HCT116 (cell line): ENCODE measurements at regions not wholly inside any gene's neighbourhood (a gene's known extent, or its start where the extent isn't known, plus 50 kb on each side); places are given as distances from the start of the nearest gene placed in this dataset.

Source experiments
- ATAC-seq: fragments of 200-7000 bp; cut with Tn5 transposase; 2 replicates; pipeline ENCODE4 v1.9.1; 2020; ENCODE audit warnings: mild to moderate bottlenecking, moderate library complexity
- BruUV-seq: library from RNA; stranded (reverse); fragments of 400-500 nt; replicated peaks from 2 replicates; lab custom pipeline; 2021; lab: Mats Ljungman, UMichigan
- CTCF ChIA-PET: fragments of 300-600 bp; sonication (Branson Sonifier 250); formaldehyde crosslinking; loops from one replicate; lab custom pipeline; 2021; ENCODE audit warnings: antibody characterized with exemption; lab: Charles Lee
- POLR2A ChIA-PET: fragments of 300-600, 350-600 bp; sonication (Branson Sonifier 250); formaldehyde crosslinking; loops from one replicate; lab custom pipeline; 2021; ENCODE audit warnings: antibody characterized with exemption; lab: Charles Lee
- RAD21 ChIA-PET, 2 experiments: fragments of 300-600 bp; sonication (Branson Sonifier 250); formaldehyde crosslinking; loops; one replicate each; lab custom pipeline; 2023; ENCODE audit warnings: low total read pairs in 2 of 2; ENCODE audit not compliant: uncharacterized antibody in 2 of 2, unreplicated experiment in 2 of 2, low non-redundant PET in 1 of 2; lab: Charles Lee
- DNase-seq: peaks from one replicate; pipeline ENCODE4 v3.0.0-alpha.2; 2010; ENCODE audit warnings: low read depth, low spot score
- H2AFZ ChIP-seq: fragments of 200-600 bp; shearing (Covaris generic), sonication (generic); 2 replicates; pipeline ENCODE4 v1.6.1; 2017; ENCODE audit warnings: low read depth, mixed run types, mixed read lengths, antibody characterized with exemption, low read length; ENCODE audit not compliant: poor library complexity, severe bottlenecking
- H3K27ac ChIP-seq: 2 replicates; pipeline ENCODE4 v1.5.1; 2012; ENCODE audit warnings: low read depth, low read length
- H3K27me3 ChIP-seq: fragments of 200-600 bp; sonication (generic); 2 replicates; pipeline ENCODE4 v1.6.1; 2016; ENCODE audit warnings: mixed run types, low read length, mixed read lengths; ENCODE audit not compliant: insufficient read depth
- H3K36me3 ChIP-seq, 2 experiments: fragments of 200-500 bp in 1 of 2; fragments of 200-600 bp in 1 of 2; sonication (Bioruptor generic) in 1 of 2; sonication (generic) in 1 of 2; 2 replicates each; pipeline versions ENCODE4 v1.5.1 to v1.6.1; 2014 to 2016; ENCODE audit warnings: low read length in 2 of 2, inconsistent platforms in 1 of 2, mixed read lengths in 1 of 2, mixed run types in 1 of 2; ENCODE audit not compliant: insufficient read depth in 2 of 2, control insufficient read depth in 1 of 2
- H3K4me1 ChIP-seq, 2 experiments: fragments of 200-600 bp in 1 of 2; sonication (generic) in 1 of 2; 2 replicates each; pipeline versions ENCODE4 v1.5.1 to v1.6.1; 2012 to 2017; ENCODE audit warnings: low read length in 2 of 2, inconsistent platforms in 1 of 2, mild to moderate bottlenecking in 1 of 2, mixed read lengths in 1 of 2, mixed run types in 1 of 2, moderate library complexity in 1 of 2; ENCODE audit not compliant: insufficient read depth in 2 of 2, control insufficient read depth in 1 of 2
- H3K4me2 ChIP-seq: fragments of 200-600 bp; sonication (generic); 2 replicates; pipeline ENCODE4 v1.6.1; 2017; ENCODE audit warnings: mixed run types, low read length, mixed read lengths
- H3K4me3 ChIP-seq, 2 experiments: fragments of 200-600 bp in 1 of 2; sonication (generic) in 1 of 2; replicated peaks in 1 of 2; 2 replicates each; pipeline ENCODE4 v1.5.1; 2011 to 2016; ENCODE audit warnings: low read length in 2 of 2, control low read depth in 1 of 2, low read depth in 1 of 2, mild to moderate bottlenecking in 1 of 2, mixed read lengths in 1 of 2, mixed run types in 1 of 2
- H3K79me2 ChIP-seq: fragments of 200-600 bp; sonication (generic); 2 replicates; pipeline ENCODE4 v1.6.1; 2017; ENCODE audit warnings: mild to moderate bottlenecking, mixed run types, low read length, moderate library complexity, mixed read lengths; ENCODE audit not compliant: insufficient read depth
- H3K9ac ChIP-seq: fragments of 200-600 bp; sonication (generic); 2 replicates; pipeline ENCODE4 v1.6.1; 2016; ENCODE audit warnings: low read length, mixed read lengths
- H3K9me2 ChIP-seq: fragments of 200-600 bp; sonication (generic), shearing (Covaris generic); 2 replicates; pipeline ENCODE4 v1.6.1; 2017; ENCODE audit warnings: mixed run types, mild to moderate bottlenecking, moderate library complexity; ENCODE audit not compliant: insufficient read depth
- H3K9me3 ChIP-seq, 2 experiments: fragments of 200-500 bp in 1 of 2; fragments of 200-600 bp in 1 of 2; sonication (Bioruptor generic) in 1 of 2; sonication (generic) in 1 of 2; 2 replicates each; pipeline ENCODE4 v1.6.1; 2014 to 2017; ENCODE audit warnings: low read length in 2 of 2, mixed read lengths in 2 of 2, inconsistent platforms in 1 of 2, low read depth in 1 of 2, mild to moderate bottlenecking in 1 of 2, mixed run types in 1 of 2, moderate library complexity in 1 of 2; ENCODE audit not compliant: control insufficient read depth in 1 of 2, insufficient read depth in 1 of 2
- H4K20me1 ChIP-seq: fragments of 200-600 bp; sonication (generic), shearing (Covaris generic); 2 replicates; pipeline ENCODE4 v1.6.1; 2017; ENCODE audit warnings: mixed run types, mild to moderate bottlenecking, moderate library complexity; ENCODE audit not compliant: insufficient read depth
- CBX3 ChIP-seq: IDR thresholded peaks from 2 replicates; pipeline ENCODE4 v1.6.1; 2012; ENCODE audit warnings: low read depth
- CEBPB ChIP-seq: IDR thresholded peaks from 2 replicates; pipeline ENCODE4 v1.6.1; 2012; ENCODE audit warnings: low read depth
- EGR1 ChIP-seq: IDR thresholded peaks from 2 replicates; pipeline ENCODE4 v1.6.1; 2012; ENCODE audit warnings: low read depth
- ELF1 ChIP-seq: IDR thresholded peaks from 2 replicates; pipeline ENCODE4 v1.6.1; 2012; ENCODE audit warnings: low read depth, borderline replicate concordance
- EZH2 ChIP-seq: fragments of 200-600 bp; sonication (generic); IDR thresholded peaks from 2 replicates; pipeline ENCODE4 v1.6.1; 2017; ENCODE audit warnings: antibody characterized with exemption, mixed run types
- FOSL1 ChIP-seq: IDR thresholded peaks from 2 replicates; pipeline ENCODE4 v1.6.1; 2012; ENCODE audit warnings: low read depth
- RAD21 ChIP-seq: IDR thresholded peaks from 2 replicates; pipeline ENCODE4 v1.6.1; 2012; ENCODE audit warnings: low read depth, mild to moderate bottlenecking
- SIN3A ChIP-seq: IDR thresholded peaks from 2 replicates; pipeline ENCODE4 v1.6.1; 2012; ENCODE audit warnings: low read depth
- TCF7L2 ChIP-seq: IDR thresholded peaks from 2 replicates; pipeline ENCODE4 v1.7.0; 2011; ENCODE audit warnings: borderline replicate concordance, inconsistent platforms; ENCODE audit not compliant: insufficient read depth, insufficient read length; ENCODE audit errors: extremely low read depth
- ZBTB33 ChIP-seq: IDR thresholded peaks from 2 replicates; pipeline ENCODE4 v1.6.1; 2011; ENCODE audit warnings: mild to moderate bottlenecking, low read length, moderate library complexity; ENCODE audit not compliant: insufficient replicate concordance; ENCODE audit errors: extremely low read depth
- intact Hi-C: fragments of 100-400 bp; cut with micrococcal nuclease; formaldehyde crosslinking; loops from 2 replicates; pipeline ENCODE4 v1.10.0; 2022
- TF ChIP-seq, protein P1 (sequence below): IDR thresholded peaks from 2 replicates; pipeline ENCODE4 v1.6.1; 2012
- TF ChIP-seq, protein P2 (sequence below), 3 experiments: fragments of 200-600 bp in 1 of 3; sonication (generic) in 1 of 3; IDR thresholded peaks in 2 of 3; conservative IDR thresholded peaks in 1 of 3; 2 replicates each; pipeline ENCODE4 v1.5.1; 2012 to 2017; ENCODE audit warnings: low read depth in 2 of 3, low read length in 2 of 3, antibody characterized with exemption in 1 of 3, borderline replicate concordance in 1 of 3, control low read depth in 1 of 3, mild to moderate bottlenecking in 1 of 3, mixed read lengths in 1 of 3, mixed run types in 1 of 3, moderate library complexity in 1 of 3; ENCODE audit not compliant: insufficient read depth in 1 of 3
- TF ChIP-seq, protein P3 (sequence below): IDR thresholded peaks from 2 replicates; pipeline ENCODE4 v1.6.1; 2012
- TF ChIP-seq, protein P4 (sequence below): IDR thresholded peaks from 2 replicates; pipeline ENCODE4 v1.6.1; 2012; ENCODE audit warnings: low read depth

DNA sequence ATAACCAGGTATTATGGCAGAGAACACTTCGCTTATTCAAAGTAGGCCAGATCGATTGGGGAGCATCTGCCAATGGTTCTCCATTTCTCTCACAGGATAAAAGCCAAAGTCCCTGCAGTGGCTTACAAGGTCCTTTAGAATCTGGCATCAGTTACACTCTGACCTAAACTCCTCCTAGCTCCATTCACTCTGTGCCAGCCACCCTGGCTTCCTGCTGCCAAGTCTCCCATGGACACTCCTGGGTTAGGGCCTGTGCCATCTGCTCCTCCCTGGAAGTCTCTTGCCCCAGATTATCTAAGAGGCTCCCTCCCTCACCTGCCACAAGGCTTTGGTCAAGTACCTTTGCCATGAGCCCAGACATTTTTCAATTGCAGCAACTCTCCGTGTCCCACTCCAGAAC lies 649.2 kb downstream of the DACH1 start:
- Histone ChIP-seq H2AFZ (no peak overlapping the region), H3K79me2 (no peaks in the 10 kb centered on the region), H3K9ac (no peak overlapping the region), H4K20me1 (no peaks in the 10 kb centered on the region), H3K27ac (no peak overlapping the region), H3K4me3 (no peak overlapping the region), H3K36me3 (no peaks in the 10 kb centered on the region), H3K27me3 (no peaks in the 10 kb centered on the region), H3K9me3 (no peaks in the 10 kb centered on the region; a peak in 1 of 4 replicates), H3K9me2 (no peaks in the 10 kb centered on the region), H3K4me2 (no peak overlapping the region), H3K4me1 (no peaks in the 10 kb centered on the region)
- BruUV-seq = no TSS peak
- ChIA-PET POLR2A (no interaction called here), CTCF (no interaction called here), RAD21 (no interaction called here)
- ATAC-seq = no peak
- intact Hi-C loops = loop anchor here (10.0 kb wide), 1 partner anchor 493 kb away; no protein-coding TSS in a partner anchor
- TF ChIP-seq, protein P1, sequence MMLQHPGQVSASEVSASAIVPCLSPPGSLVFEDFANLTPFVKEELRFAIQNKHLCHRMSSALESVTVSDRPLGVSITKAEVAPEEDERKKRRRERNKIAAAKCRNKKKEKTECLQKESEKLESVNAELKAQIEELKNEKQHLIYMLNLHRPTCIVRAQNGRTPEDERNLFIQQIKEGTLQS = no peak
- TF ChIP-seq EZH2 (no peak), CEBPB (no peak), TCF7L2 (no peak), FOSL1 (no peak), SIN3A (no peak), EGR1 (no peak), RAD21 (no peak), CBX3 (no peak), ZBTB33 (no peak), ELF1 (no peak)
- TF ChIP-seq, protein P2, sequence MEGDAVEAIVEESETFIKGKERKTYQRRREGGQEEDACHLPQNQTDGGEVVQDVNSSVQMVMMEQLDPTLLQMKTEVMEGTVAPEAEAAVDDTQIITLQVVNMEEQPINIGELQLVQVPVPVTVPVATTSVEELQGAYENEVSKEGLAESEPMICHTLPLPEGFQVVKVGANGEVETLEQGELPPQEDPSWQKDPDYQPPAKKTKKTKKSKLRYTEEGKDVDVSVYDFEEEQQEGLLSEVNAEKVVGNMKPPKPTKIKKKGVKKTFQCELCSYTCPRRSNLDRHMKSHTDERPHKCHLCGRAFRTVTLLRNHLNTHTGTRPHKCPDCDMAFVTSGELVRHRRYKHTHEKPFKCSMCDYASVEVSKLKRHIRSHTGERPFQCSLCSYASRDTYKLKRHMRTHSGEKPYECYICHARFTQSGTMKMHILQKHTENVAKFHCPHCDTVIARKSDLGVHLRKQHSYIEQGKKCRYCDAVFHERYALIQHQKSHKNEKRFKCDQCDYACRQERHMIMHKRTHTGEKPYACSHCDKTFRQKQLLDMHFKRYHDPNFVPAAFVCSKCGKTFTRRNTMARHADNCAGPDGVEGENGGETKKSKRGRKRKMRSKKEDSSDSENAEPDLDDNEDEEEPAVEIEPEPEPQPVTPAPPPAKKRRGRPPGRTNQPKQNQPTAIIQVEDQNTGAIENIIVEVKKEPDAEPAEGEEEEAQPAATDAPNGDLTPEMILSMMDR (IDR thresholded peaks at IDR 0.05 in 2 of 3, conservative IDR thresholded peaks at IDR 0.05 in 1 of 3; ENCODE audit: borderline replicate concordance in 1 of 3, insufficient read depth in 1 of 3, low read depth in 2 of 3, low read length in 2 of 3) = no peak
- TF ChIP-seq, protein P3, sequence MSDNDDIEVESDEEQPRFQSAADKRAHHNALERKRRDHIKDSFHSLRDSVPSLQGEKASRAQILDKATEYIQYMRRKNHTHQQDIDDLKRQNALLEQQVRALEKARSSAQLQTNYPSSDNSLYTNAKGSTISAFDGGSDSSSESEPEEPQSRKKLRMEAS = no peak
- TF ChIP-seq, protein P4, sequence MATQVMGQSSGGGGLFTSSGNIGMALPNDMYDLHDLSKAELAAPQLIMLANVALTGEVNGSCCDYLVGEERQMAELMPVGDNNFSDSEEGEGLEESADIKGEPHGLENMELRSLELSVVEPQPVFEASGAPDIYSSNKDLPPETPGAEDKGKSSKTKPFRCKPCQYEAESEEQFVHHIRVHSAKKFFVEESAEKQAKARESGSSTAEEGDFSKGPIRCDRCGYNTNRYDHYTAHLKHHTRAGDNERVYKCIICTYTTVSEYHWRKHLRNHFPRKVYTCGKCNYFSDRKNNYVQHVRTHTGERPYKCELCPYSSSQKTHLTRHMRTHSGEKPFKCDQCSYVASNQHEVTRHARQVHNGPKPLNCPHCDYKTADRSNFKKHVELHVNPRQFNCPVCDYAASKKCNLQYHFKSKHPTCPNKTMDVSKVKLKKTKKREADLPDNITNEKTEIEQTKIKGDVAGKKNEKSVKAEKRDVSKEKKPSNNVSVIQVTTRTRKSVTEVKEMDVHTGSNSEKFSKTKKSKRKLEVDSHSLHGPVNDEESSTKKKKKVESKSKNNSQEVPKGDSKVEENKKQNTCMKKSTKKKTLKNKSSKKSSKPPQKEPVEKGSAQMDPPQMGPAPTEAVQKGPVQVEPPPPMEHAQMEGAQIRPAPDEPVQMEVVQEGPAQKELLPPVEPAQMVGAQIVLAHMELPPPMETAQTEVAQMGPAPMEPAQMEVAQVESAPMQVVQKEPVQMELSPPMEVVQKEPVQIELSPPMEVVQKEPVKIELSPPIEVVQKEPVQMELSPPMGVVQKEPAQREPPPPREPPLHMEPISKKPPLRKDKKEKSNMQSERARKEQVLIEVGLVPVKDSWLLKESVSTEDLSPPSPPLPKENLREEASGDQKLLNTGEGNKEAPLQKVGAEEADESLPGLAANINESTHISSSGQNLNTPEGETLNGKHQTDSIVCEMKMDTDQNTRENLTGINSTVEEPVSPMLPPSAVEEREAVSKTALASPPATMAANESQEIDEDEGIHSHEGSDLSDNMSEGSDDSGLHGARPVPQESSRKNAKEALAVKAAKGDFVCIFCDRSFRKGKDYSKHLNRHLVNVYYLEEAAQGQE = no peak
- DNase-seq = no peak
